ENCODE measurements at regions not wholly inside any gene's neighbourhood (a gene's known extent, or its start where the extent isn't known, plus 50 kb on each side); places are given as distances from the start of the nearest gene placed in this dataset.

GRCh38 chr3:86149054-86149453, 841.9 kb downstream of the VGLL3 start:
- intact Hi-C loops (cut with DNase I): no loop called here
- DNase-seq: no peak

GRCh38 chr3:86147119-86147518, 843.8 kb downstream of the VGLL3 start:
- DNase-seq: no peak
- intact Hi-C loops (cut with DNase I): no loop called here

GRCh38 chr3:86126552-86126951, 864.4 kb downstream of the VGLL3 start:
- intact Hi-C loops (cut with DNase I): no loop called here

More at GRCh38 chr3:86126552-86126951, 864.4 kb downstream of the VGLL3 start:
- no peak for DNase-seq
